ENCODE measurements at regions not wholly inside any gene's neighbourhood (a gene's known extent, or its start where the extent isn't known, plus 50 kb on each side); places are given as distances from the start of the nearest gene placed in this dataset.

DNA sequence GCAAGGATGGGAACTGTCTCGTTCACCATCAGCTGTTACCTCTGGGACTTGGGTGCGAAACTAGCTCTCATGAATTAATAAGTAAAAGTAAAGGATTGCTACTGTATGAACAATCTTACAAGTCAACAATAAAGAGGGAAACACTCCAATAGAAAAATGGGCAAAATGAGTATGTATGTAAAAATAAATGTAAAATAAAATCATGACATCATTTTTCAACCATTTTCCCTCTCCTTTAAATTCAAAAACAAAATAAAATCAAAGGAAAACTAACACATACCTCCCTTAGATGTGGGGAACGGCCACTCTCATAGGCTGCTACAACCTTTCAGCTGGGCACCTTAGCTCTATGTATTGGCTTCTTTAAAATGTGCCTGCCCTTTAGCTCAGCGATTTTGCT, 389.7 kb upstream of the ARID1B start:
- H3K4me3 ChIP-seq (ENCODE audit: low read depth, low read length) = no peak overlapping the region
- TF ChIP-seq, protein P1, sequence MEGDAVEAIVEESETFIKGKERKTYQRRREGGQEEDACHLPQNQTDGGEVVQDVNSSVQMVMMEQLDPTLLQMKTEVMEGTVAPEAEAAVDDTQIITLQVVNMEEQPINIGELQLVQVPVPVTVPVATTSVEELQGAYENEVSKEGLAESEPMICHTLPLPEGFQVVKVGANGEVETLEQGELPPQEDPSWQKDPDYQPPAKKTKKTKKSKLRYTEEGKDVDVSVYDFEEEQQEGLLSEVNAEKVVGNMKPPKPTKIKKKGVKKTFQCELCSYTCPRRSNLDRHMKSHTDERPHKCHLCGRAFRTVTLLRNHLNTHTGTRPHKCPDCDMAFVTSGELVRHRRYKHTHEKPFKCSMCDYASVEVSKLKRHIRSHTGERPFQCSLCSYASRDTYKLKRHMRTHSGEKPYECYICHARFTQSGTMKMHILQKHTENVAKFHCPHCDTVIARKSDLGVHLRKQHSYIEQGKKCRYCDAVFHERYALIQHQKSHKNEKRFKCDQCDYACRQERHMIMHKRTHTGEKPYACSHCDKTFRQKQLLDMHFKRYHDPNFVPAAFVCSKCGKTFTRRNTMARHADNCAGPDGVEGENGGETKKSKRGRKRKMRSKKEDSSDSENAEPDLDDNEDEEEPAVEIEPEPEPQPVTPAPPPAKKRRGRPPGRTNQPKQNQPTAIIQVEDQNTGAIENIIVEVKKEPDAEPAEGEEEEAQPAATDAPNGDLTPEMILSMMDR (IDR thresholded peaks at IDR 0.05; ENCODE audit: control insufficient read depth, extremely low read depth, insufficient read depth) = no peak
- no peak for DNase-seq (ENCODE audit: low read depth)

DNA sequence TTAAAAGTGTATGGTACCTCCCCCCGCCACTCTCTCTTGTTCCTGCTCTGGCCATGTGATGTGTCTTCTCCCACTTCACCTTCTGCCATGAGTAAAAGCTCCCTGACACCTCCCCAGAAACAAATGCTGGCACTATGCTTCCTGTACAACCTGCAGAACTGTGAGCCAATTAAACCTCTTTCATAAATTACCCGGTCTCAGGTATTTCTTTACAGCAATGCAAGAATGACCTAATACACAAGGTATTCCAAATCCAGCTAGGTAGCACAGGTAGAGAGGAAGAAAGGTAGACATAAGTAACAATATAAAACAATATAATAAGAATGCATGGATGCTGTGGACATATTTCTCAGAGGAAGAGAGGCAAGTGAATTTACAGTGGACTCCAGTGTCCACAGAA, 394.1 kb upstream of the ARID1B start:
- TF ChIP-seq, protein P1 (IDR thresholded peaks at IDR 0.05; ENCODE audit: control insufficient read depth, extremely low read depth, insufficient read depth) = no peak
- no peak overlapping the region for H3K4me3 ChIP-seq (ENCODE audit: low read depth, low read length)
- no peak for DNase-seq (ENCODE audit: low read depth)

DNA sequence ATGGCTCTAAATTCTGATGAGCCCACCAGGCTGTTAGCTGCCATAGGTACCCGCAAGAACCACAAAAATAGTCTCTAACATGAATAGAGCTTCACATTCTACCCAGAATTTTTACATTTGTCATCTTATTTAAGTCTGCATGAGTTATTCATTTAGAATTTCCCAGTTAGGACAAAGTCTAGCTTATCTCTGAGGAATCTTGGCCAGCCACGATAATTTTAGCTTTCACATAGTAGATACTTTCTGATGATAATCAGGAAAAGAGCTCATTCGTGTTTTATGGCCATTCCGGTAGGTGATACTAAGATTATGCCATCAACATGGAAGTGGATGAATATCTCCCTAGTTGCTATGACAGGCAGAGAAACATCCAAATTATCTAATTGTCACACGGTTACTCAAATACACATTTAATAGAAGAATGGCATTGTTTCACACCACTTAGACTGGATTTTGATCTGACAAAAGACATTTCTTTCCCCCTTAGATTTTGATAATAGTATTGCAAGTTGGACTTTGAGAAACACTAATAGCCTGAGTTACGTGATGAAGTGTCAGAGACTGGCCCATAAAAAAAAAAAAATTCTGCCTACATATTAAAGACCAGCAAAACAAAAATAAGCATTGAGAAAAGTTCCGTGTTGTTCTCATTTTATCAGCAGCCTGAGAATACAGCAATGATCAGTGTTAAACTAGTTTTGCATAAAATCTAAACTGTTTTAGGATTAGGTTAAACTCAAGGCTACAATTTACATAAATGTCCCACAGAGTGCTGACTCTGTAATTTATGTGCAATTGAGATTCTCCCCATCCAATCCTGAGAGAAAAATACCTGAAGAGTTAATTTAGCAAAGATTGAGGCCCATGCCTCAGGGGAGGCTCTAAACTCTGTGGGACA, 397.5 kb upstream of the ARID1B start:
- no peak overlapping the region for H3K4me3 ChIP-seq (ENCODE audit: low read depth, low read length)
- TF ChIP-seq, protein P1 (IDR thresholded peaks at IDR 0.05; ENCODE audit: control insufficient read depth, extremely low read depth, insufficient read depth) = no peak
- no peak for DNase-seq (ENCODE audit: low read depth)

DNA sequence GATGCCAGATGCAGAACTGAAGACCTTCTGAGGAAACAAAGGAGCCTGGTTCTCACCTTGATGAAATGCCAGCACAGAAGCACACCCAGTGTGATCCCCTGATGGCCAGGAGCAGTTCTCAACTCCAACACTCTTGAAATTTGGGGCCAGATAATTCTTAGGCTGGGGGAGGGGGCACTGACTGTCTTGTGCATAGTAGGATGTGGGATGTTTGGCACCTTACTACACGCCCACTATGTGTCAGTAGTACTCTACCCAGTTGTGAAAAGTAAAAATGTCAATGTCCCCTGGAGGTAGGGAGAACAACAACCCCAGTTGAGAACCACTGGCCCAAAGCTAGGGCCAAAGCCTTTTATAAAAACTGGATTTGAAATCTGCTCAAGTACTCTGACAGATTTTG, 398.3 kb upstream of the ARID1B start:
- no peak overlapping the region for H3K4me3 ChIP-seq (ENCODE audit: low read depth, low read length)
- TF ChIP-seq, protein P1 (IDR thresholded peaks at IDR 0.05; ENCODE audit: control insufficient read depth, extremely low read depth, insufficient read depth) = no peak
- no peak for DNase-seq (ENCODE audit: low read depth)

DNA sequence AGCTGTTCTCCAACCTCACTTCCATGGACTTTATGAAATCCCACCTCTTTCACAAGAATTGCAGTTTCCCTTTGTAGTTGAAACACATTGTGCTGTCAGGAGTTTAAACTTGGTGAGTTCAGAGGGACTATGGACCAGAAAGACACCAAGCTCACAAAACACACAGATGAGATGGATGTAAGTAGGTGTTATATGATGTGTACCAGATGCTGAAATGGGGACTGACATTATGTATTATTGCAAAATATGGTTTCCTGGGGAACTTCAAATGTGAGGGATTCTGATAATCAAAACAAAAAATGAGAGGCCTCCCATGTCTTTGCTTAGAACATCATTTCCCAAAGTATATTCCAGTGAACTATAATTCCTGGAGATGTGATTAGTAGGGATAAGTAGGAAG, 401.1 kb upstream of the ARID1B start:
- TF ChIP-seq, protein P1 (IDR thresholded peaks at IDR 0.05; ENCODE audit: control insufficient read depth, extremely low read depth, insufficient read depth) = no peak
- no peak for DNase-seq (ENCODE audit: low read depth)
- no peak overlapping the region for H3K4me3 ChIP-seq (ENCODE audit: low read depth, low read length)

DNA sequence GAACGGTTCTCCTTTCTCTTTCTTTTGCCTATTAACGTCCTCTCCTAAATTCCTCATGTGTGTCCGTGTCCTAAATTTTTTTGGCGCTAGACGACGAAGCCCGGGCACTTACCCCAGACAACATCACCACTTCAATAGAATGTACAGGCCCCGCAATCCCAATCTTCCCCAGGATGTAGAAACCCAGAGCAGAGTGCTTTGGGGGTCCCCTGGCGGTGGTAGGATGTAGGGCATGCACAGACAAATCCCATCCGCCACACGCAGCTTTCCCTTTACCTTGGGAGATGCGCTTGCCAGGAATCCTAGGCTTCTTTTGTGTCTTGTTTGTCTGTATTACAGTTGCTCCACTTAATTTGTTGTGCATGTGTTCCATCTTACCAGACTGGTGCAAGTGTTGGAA, 417.3 kb upstream of the ARID1B start:
- no peak for DNase-seq (ENCODE audit: low read depth)
- TF ChIP-seq, protein P1 (IDR thresholded peaks at IDR 0.05; ENCODE audit: control insufficient read depth, extremely low read depth, insufficient read depth) = no peak
- H3K4me3 ChIP-seq (ENCODE audit: low read depth, low read length) = no peak overlapping the region

DNA sequence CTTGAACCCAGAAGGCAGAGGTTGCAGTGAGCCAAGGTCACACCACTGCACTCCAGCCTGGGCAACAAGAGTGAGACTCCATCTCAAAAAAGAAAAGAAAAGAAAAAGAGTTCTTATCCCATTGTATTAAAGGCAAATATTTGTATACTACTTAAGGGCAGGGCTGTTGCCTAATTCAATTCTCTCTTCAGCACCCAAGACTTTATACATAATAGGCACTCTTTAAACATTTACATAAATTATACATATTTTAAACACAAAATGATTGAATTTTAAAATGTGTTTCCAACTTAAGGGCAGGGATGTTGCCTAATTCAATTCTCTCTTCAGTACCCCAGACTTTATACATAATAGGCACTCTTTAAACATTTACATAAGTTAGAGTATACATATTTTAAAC, 424.3 kb upstream of the ARID1B start:
- TF ChIP-seq, protein P1 (IDR thresholded peaks at IDR 0.05; ENCODE audit: control insufficient read depth, extremely low read depth, insufficient read depth) = no peak
- no peak for DNase-seq (ENCODE audit: low read depth)
- H3K4me3 ChIP-seq (ENCODE audit: low read depth, low read length) = no peak overlapping the region

All from LNCaP clone FGC (cell line).